H1 (cell line): ENCODE measurements at regions not wholly inside any gene's neighbourhood (a gene's known extent, or its start where the extent isn't known, plus 50 kb on each side); places are given as distances from the start of the nearest gene placed in this dataset.

Experiments used
- CTCF ChIA-PET: fragments of 300-600 bp; sonication (Branson Sonifier 250); formaldehyde crosslinking; loops from one replicate; lab custom pipeline; 2021; ENCODE audit not compliant: partially characterized antibody; lab: Charles Lee
- POLR2A ChIA-PET: fragments of 300-600 bp; sonication (Branson Sonifier 250); formaldehyde crosslinking; loops from one replicate; lab custom pipeline; 2021; ENCODE audit warnings: inconsistent platforms; ENCODE audit not compliant: partially characterized antibody; lab: Charles Lee
- DNase-seq, 2 experiments: peaks; one replicate each; pipeline versions ENCODE4 v3.0.0 to v3.0.0-alpha.2; 2010 to 2022; ENCODE audit warnings: low spot score in 2 of 2, low read depth in 1 of 2, mixed read lengths in 1 of 2
- FAIRE-seq: peaks from 2 replicates; lab custom pipeline; 2011; peaks lifted over from hg19 to GRCh38; lab: Jason Lieb, UNC
- H2AFZ ChIP-seq: 2 replicates; pipeline ENCODE4 v1.8.1; 2012; ENCODE audit warnings: low read length, inconsistent platforms
- H2AK5ac ChIP-seq: 2 replicates; pipeline ENCODE4 v1.6.1; 2013; ENCODE audit warnings: low read depth, low read length
- H2BK120ac ChIP-seq: replicated peaks from 2 replicates; pipeline ENCODE3; 2013; ENCODE audit warnings: low read depth, low read length, inconsistent platforms
- H2BK12ac ChIP-seq: 2 replicates; pipeline ENCODE4 v1.6.1; 2013; ENCODE audit warnings: low read depth, low read length
- H2BK15ac ChIP-seq: 2 replicates; pipeline ENCODE4 v1.6.1; 2013; ENCODE audit warnings: low read length
- H2BK20ac ChIP-seq: 2 replicates; pipeline ENCODE4 v1.6.1; 2013; ENCODE audit warnings: low read length
- H2BK5ac ChIP-seq: 2 replicates; pipeline ENCODE4 v1.6.1; 2013; ENCODE audit warnings: low read depth, low read length
- H3K14ac ChIP-seq: 2 replicates; pipeline ENCODE4 v1.6.1; 2013; ENCODE audit warnings: inconsistent platforms; ENCODE audit not compliant: insufficient read length
- H3K18ac ChIP-seq: 2 replicates; pipeline ENCODE4 v1.6.1; 2013; ENCODE audit warnings: low read length; ENCODE audit errors: extremely low read depth
- H3K23ac ChIP-seq: 2 replicates; pipeline ENCODE4 v1.6.1; 2013; ENCODE audit warnings: inconsistent platforms; ENCODE audit not compliant: insufficient read length
- H3K23me2 ChIP-seq: 2 replicates; pipeline ENCODE4 v1.6.1; 2013; ENCODE audit warnings: low read depth, low read length
- H3K27ac ChIP-seq: 2 replicates; pipeline ENCODE4 v1.6.1; 2011; ENCODE audit warnings: low read depth, low read length, inconsistent platforms
- H3K27me3 ChIP-seq, 4 experiments: replicated peaks in 1 of 4; 1 replicate in 1 of 4; 2 replicates in 3 of 4; pipeline versions ENCODE4 v1.6.1 to v1.8.1; 2011 to 2013; ENCODE audit warnings: low read length in 3 of 4, mild to moderate bottlenecking in 3 of 4, inconsistent platforms in 2 of 4, mixed read lengths in 2 of 4, moderate library complexity in 1 of 4; ENCODE audit not compliant: control insufficient read depth in 3 of 4, insufficient read depth in 3 of 4; ENCODE audit errors: extremely low read depth in 1 of 4
- H3K36me3 ChIP-seq, 4 experiments: 2 replicates each; pipeline versions ENCODE4 v1.6.1 to v1.8.1; 2011 to 2013; ENCODE audit warnings: mild to moderate bottlenecking in 4 of 4, low read length in 3 of 4, moderate library complexity in 2 of 4, control low read depth in 1 of 4, inconsistent platforms in 1 of 4; ENCODE audit not compliant: insufficient read depth in 4 of 4, control insufficient read depth in 2 of 4
- H3K4ac ChIP-seq: replicated peaks from 2 replicates; pipeline ENCODE3; 2013; ENCODE audit warnings: low read length, low read depth, mixed read lengths, inconsistent platforms; ENCODE audit not compliant: insufficient read length
- H3K4me1 ChIP-seq, 4 experiments: replicated peaks in 1 of 4; 1 replicate in 1 of 4; 2 replicates in 3 of 4; pipeline versions ENCODE4 v1.6.1 to v1.8.1; 2011 to 2013; ENCODE audit warnings: low read length in 3 of 4, inconsistent platforms in 2 of 4, mixed read lengths in 1 of 4; ENCODE audit not compliant: insufficient read depth in 4 of 4, control insufficient read depth in 3 of 4
- H3K4me2 ChIP-seq, 2 experiments: 2 replicates each; pipeline versions ENCODE4 v1.6.1 to v1.8.1; 2011 to 2013; ENCODE audit warnings: low read depth in 2 of 2, low read length in 2 of 2, control low read depth in 1 of 2, inconsistent platforms in 1 of 2, mild to moderate bottlenecking in 1 of 2; ENCODE audit not compliant: insufficient read depth in 1 of 2
- H3K4me3 ChIP-seq, 4 experiments: fragments of 200-600, 300-600 bp in 1 of 4; sonication (generic), shearing (Covaris generic), sonication (Bioruptor Twin) in 1 of 4; 2 replicates each; pipeline versions ENCODE4 v1.5.1 to v1.8.1; 2011 to 2016; ENCODE audit warnings: low read length in 4 of 4, low read depth in 3 of 4, control low read depth in 2 of 4, inconsistent platforms in 2 of 4, mild to moderate bottlenecking in 2 of 4, mixed read lengths in 1 of 4, moderate library complexity in 1 of 4; ENCODE audit not compliant: insufficient read depth in 2 of 4; ENCODE audit errors: extremely low read depth in 1 of 4
- H3K56ac ChIP-seq: replicated peaks from 2 replicates; pipeline ENCODE3; 2013; ENCODE audit warnings: low read depth, mild to moderate bottlenecking, mixed read lengths, low read length, inconsistent platforms; ENCODE audit not compliant: insufficient read length
- H3K79me1 ChIP-seq: 2 replicates; pipeline ENCODE4 v1.6.1; 2013; ENCODE audit warnings: low read depth, low read length, control low read depth
- H3K79me2 ChIP-seq, 2 experiments: 2 replicates each; pipeline versions ENCODE4 v1.6.1 to v1.8.1; 2012 to 2013; ENCODE audit warnings: low read length in 2 of 2, mild to moderate bottlenecking in 2 of 2, inconsistent platforms in 1 of 2; ENCODE audit not compliant: insufficient read depth in 2 of 2, control insufficient read depth in 1 of 2
- H3K9ac ChIP-seq, 4 experiments: replicated peaks in 1 of 4; 1 replicate in 1 of 4; 2 replicates in 3 of 4; pipeline versions ENCODE4 v1.6.1 to v1.8.1; 2011 to 2013; ENCODE audit warnings: low read depth in 3 of 4, low read length in 3 of 4, control low read depth in 2 of 4, mild to moderate bottlenecking in 2 of 4, moderate library complexity in 2 of 4, inconsistent platforms in 1 of 4; ENCODE audit errors: extremely low read depth in 1 of 4
- H3K9me3 ChIP-seq, 2 experiments: 2 replicates each; pipeline versions ENCODE4 v1.6.1 to v1.8.1; 2012 to 2013; ENCODE audit warnings: mild to moderate bottlenecking in 2 of 2, moderate library complexity in 2 of 2, control low read depth in 1 of 2, inconsistent platforms in 1 of 2, low read depth in 1 of 2, low read length in 1 of 2, mixed read lengths in 1 of 2; ENCODE audit not compliant: insufficient read depth in 2 of 2
- H4K20me1 ChIP-seq, 2 experiments: replicated peaks in 1 of 2; 2 replicates each; pipeline versions ENCODE3 to v1.8.1; 2011 to 2013; ENCODE audit warnings: inconsistent platforms in 2 of 2, low read length in 2 of 2, mild to moderate bottlenecking in 1 of 2; ENCODE audit not compliant: insufficient read depth in 2 of 2, control insufficient read depth in 1 of 2
- H4K5ac ChIP-seq: 2 replicates; pipeline ENCODE4 v1.6.1; 2013; ENCODE audit warnings: low read length, low read depth, mixed read lengths, inconsistent platforms; ENCODE audit not compliant: insufficient read length
- H4K8ac ChIP-seq: 2 replicates; pipeline ENCODE4 v1.8.0; 2013; ENCODE audit warnings: mild to moderate bottlenecking, moderate library complexity, low read length, inconsistent platforms; ENCODE audit not compliant: insufficient read depth; ENCODE audit errors: extremely low read depth
- H4K91ac ChIP-seq: replicated peaks from 2 replicates; pipeline ENCODE3; 2013; ENCODE audit warnings: low read length, mixed read lengths, inconsistent platforms; ENCODE audit not compliant: insufficient read length
- ASH2L ChIP-seq: fragments of 200-600, 300-600 bp; sonication (generic); IDR thresholded peaks from one replicate; pipeline ENCODE4 v1.7.1; 2017; ENCODE audit warnings: low read length
- ATF3 ChIP-seq: IDR thresholded peaks from 2 replicates; pipeline ENCODE4 v1.6.1; 2011; ENCODE audit warnings: low read depth, mild to moderate bottlenecking, low read length; ENCODE audit not compliant: insufficient read depth
- CBX5 ChIP-seq: fragments of 300-800, 300-1000 bp; sonication (generic); IDR thresholded peaks from 2 replicates; pipeline ENCODE4 v1.7.1; 2016; ENCODE audit warnings: antibody characterized with exemption, low read length, low read depth
- CHD1 ChIP-seq: IDR thresholded peaks from 2 replicates; pipeline ENCODE4 v1.6.1; 2012; ENCODE audit warnings: low read depth, low read length, improper control_type of control experiment
- CREB1 ChIP-seq: IDR thresholded peaks from 2 replicates; pipeline ENCODE4 v1.6.1; 2012; ENCODE audit warnings: inconsistent platforms
- EZH2 ChIP-seq: fragments of 200-600 bp; sonication (generic); IDR thresholded peaks from 2 replicates; pipeline ENCODE4 v1.7.1; 2012; ENCODE audit warnings: low read depth, mild to moderate bottlenecking, moderate library complexity, low read length, inconsistent platforms; ENCODE audit not compliant: severe bottlenecking
- JUND ChIP-seq: IDR thresholded peaks from 2 replicates; pipeline ENCODE4 v1.6.1; 2011; ENCODE audit warnings: mild to moderate bottlenecking, improper control_type of control experiment, low read length
- KDM1A ChIP-seq: fragments of 200-600, 300-600 bp; sonication (generic); IDR thresholded peaks from 2 replicates; pipeline ENCODE4 v1.7.1; 2016; ENCODE audit warnings: mild to moderate bottlenecking, low read length, borderline replicate concordance
- NANOG ChIP-seq: IDR thresholded peaks from 2 replicates; pipeline ENCODE4 v1.6.1; 2011; ENCODE audit warnings: low read length, low read depth, mild to moderate bottlenecking, inconsistent platforms; ENCODE audit not compliant: insufficient read depth, poor library complexity, severe bottlenecking
- POLR2AphosphoS5 ChIP-seq: IDR thresholded peaks from 2 replicates; pipeline ENCODE4 v1.6.1; 2011; ENCODE audit warnings: low read depth, low read length
- SRF ChIP-seq: IDR thresholded peaks from 2 replicates; pipeline ENCODE4 v1.6.1; 2011; ENCODE audit warnings: mild to moderate bottlenecking, low read depth, low read length, moderate library complexity
- ZNF274 ChIP-seq: IDR thresholded peaks from 2 replicates; pipeline ENCODE4 v1.7.0; 2012; ENCODE audit warnings: low read length, borderline replicate concordance; ENCODE audit errors: extremely low read depth
- WGBS, 2 experiments: shearing (Covaris generic) in 1 of 2; methylation state at CpG; one replicate each; pipeline versions ENCODE4 v1.1.6 to v1.1.7; 2013 to 2015; ENCODE audit warnings: low lambda C conversion rate in 2 of 2, mixed read lengths in 2 of 2, inconsistent platforms in 1 of 2, low coverage in 1 of 2, missing lambda C conversion rate in 1 of 2; ENCODE audit not compliant: insufficient replicate concordance in 2 of 2, insufficient coverage in 1 of 2, insufficient read length in 1 of 2; ENCODE audit errors: extremely low coverage in 1 of 2, missing lambda C conversion rate in 1 of 2; 5-methylcytosine and 5-hydroxymethylcytosine counted together

GRCh38 chr1:229028987-229029878 is 241.7 kb upstream of the RAB4A start:
- H3K9ac ChIP-seq = no peak overlapping the region
- no peak for FAIRE-seq
- no peak overlapping the region for H3K56ac ChIP-seq
- no peak for TF ChIP-seq CREB1
- TF ChIP-seq SRF = no peak
- no peak for TF ChIP-seq ZNF274
- TF ChIP-seq CHD1 = no peak
- TF ChIP-seq EZH2 = no peak
- TF ChIP-seq KDM1A = no peak
- no peak for TF ChIP-seq ASH2L
- TF ChIP-seq POLR2AphosphoS5 = no peak
- TF ChIP-seq NANOG = no peak
- TF ChIP-seq ATF3 = no peak
- TF ChIP-seq CBX5 = no peak
- no peak for TF ChIP-seq JUND

More at GRCh38 chr1:229028987-229029878, 241.7 kb upstream of the RAB4A start:
- no peak overlapping the region for H2BK5ac ChIP-seq
- peak overlapping the region; percentile 36 for H4K91ac ChIP-seq
- no peaks in the 10 kb centered on the region for H3K79me2 ChIP-seq
- no peak overlapping the region for H4K8ac ChIP-seq
- H3K36me3 ChIP-seq = no peaks in the 10 kb centered on the region
- no peaks in the 10 kb centered on the region for H4K20me1 ChIP-seq
- 92% methylated on average over 10 of the region's 10 CpGs; no CpG with 5 or more reads in 1 of the 2 experiments for WGBS, 2 experiments
- no peak overlapping the region for H3K4me2 ChIP-seq
- H3K23ac ChIP-seq = no peak overlapping the region
- no peak overlapping the region for H2AK5ac ChIP-seq
- no peaks in the 10 kb centered on the region for H3K79me1 ChIP-seq
- no peak overlapping the region for H4K5ac ChIP-seq
- no peak overlapping the region for H3K4ac ChIP-seq
- H3K23me2 ChIP-seq = peaks cover 4% of the 10 kb centered on the region; the same call in 1 of the 2 replicates
- H3K4me1 ChIP-seq = peaks cover 12 to 26% (median 21%) of the 10 kb centered on the region in 4 experiments
- H2AFZ ChIP-seq = no peak overlapping the region
- H2BK20ac ChIP-seq = 0 out of 2 replicates have a peak overlapping the region, but pooled peaks have one; percentile 36
- no peak overlapping the region for H3K4me3 ChIP-seq
- H3K14ac ChIP-seq = no peak overlapping the region
- H2BK12ac ChIP-seq = peak overlapping the region; percentile 53; the same call in 1 of the 2 replicates
- POLR2A ChIA-PET = no interaction called here
- no peak for DNase-seq
- no peak overlapping the region for H2BK120ac ChIP-seq
- H2BK15ac ChIP-seq = no peak overlapping the region; the same call in 1 of the 2 replicates
- H3K27me3 ChIP-seq = peaks cover 0 to 6% (median 5%) of the 10 kb centered on the region in 4 experiments; a peak in 4 of 7 replicates
- H3K18ac ChIP-seq = no peak overlapping the region; the same call in 1 of the 2 replicates
- no peaks in the 10 kb centered on the region for H3K9me3 ChIP-seq
- H3K27ac ChIP-seq = no peak overlapping the region
- CTCF ChIA-PET = interaction anchor here (0.5 to 2.1 kb wide), 11 partner anchors 29 to 364 kb away, joined by 3 to 9 read pairs (median 3); no protein-coding TSS in a partner anchor
